Fibroblast of skin of back (primary cell): ENCODE measurements at regions not wholly inside any gene's neighbourhood (a gene's known extent, or its start where the extent isn't known, plus 50 kb on each side); places are given as distances from the start of the nearest gene placed in this dataset.
"Not testable (repeated sequence)": the region's sequence is repeated elsewhere in the genome, so short reads cannot be mapped to it uniquely, and the experiment has no call there.

Experiments
- DNase-seq: peaks from one replicate; pipeline ENCODE4 v3.0.0-alpha.2; 2013

DNA sequence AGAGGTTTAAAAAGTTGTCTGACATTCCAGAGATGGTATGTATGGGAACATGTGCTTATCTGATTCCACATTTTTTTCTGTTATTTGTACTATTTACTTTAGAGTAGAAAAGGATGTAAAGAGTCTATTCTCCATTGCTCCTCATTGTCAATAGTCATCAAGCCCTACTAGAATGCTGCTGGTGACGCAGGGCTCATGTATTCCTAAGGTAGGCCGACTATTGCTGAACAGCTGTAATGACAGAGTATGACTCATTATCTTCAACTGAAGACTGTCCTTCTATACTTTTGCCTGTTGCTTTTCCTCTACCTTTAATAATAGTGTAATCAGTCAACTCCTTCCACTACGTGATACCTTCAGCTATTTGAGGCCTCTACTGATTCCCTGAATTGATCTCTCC, 509.1 kb upstream of the NR3C2 start:
- peak; percentile 12 for DNase-seq

DNA sequence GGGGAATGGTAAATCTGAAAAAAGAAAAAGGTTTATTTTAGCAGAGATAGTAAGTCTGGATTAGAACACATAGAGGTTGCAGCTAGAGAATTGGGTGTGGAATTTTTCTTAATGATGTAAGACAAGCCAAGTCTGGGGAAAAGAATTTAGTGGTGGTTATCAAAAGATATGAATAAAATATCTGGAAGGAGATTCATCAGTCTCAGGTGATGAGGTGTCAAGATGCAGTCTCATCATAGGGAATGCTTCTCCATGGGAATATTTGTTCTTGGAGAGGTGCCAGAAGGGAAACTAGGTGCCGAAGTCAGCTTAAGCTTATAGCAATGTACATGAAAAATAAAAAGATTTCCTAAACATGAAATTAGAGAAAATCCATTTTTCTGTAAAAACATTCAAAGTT, 504.1 kb upstream of the NR3C2 start:
- no peak for DNase-seq

DNA sequence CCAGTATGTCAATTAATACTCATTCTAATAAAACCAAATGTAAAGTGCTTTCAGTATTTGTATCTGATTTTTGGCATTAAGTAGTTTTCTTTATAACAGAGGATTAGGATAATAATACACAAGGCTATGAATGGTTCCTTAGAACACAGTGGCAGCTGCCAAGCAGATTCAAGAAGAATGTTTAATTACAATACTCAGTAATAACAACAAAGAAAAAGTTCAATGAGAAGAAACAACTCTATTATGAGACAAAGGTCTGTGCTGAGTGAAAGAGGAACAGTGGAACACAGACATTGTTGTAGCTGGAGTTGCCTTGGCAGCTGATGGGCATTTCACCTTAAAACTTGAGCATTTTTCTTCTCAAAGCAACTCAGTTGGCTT, 502.6 kb upstream of the NR3C2 start:
- no peak for DNase-seq

DNA sequence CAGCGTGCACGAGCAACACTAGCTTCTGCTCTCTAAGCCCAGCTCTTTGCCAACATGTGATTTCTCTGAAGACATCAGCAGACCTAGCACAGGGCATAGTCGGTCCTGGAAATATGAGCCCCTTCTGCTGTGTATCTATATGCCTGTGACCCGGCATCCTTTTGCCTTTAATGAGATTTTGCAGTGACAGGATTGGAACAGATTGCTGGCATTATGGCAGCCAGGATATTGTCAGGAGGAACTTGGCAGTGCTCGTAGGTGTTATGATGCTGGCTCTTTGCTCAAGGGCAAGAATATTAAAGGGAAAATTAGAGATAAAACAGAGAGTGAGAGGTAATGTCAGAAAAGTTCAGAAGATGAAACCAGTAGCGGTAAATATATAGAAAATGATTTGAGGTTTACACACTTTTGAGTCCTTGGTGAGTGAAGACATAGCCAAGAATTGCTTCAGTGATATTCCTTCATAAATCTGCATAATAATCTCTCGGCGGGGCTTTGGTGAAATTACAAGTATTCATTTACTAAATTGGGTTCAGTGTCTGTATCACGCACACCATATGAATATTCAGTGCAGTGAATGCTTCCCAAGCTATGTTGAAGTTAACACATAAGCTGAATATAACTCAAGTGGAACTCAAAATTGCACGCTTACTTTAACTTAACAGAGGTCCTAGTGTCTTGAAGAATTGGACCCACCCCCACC, 502.1 kb upstream of the NR3C2 start:
- DNase-seq = no peak

DNA sequence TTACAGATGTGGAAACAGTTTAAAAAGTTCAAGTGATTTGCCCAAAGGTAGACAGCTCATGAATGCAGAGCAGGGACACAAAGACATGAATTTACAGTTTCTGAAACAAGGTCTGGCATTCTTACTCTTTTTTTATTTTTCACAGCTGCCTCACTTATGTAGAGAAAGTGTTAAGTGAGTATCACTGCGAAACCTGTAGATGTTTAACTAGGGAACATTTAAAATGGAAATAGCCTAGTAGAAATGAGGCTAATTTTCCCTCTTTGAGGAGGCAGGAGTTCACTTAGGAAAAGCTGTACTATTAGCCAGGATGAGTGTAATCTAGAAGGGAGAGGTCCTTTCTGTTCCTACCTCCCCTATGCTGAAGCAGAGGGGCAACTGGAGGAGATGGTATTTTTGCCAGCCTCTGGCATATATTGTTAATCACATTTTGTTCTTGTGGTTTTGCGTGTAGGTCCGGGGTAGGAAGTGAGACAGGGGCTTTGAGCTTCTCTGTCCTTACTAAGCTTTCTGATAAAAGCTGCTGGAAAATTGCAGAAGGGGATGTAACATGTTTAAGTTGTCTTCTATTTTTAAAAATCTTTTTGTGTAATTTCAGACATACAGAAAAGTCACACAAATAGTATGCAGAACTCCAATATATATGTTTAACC, 492.8 kb upstream of the NR3C2 start:
- DNase-seq = no peak

DNA sequence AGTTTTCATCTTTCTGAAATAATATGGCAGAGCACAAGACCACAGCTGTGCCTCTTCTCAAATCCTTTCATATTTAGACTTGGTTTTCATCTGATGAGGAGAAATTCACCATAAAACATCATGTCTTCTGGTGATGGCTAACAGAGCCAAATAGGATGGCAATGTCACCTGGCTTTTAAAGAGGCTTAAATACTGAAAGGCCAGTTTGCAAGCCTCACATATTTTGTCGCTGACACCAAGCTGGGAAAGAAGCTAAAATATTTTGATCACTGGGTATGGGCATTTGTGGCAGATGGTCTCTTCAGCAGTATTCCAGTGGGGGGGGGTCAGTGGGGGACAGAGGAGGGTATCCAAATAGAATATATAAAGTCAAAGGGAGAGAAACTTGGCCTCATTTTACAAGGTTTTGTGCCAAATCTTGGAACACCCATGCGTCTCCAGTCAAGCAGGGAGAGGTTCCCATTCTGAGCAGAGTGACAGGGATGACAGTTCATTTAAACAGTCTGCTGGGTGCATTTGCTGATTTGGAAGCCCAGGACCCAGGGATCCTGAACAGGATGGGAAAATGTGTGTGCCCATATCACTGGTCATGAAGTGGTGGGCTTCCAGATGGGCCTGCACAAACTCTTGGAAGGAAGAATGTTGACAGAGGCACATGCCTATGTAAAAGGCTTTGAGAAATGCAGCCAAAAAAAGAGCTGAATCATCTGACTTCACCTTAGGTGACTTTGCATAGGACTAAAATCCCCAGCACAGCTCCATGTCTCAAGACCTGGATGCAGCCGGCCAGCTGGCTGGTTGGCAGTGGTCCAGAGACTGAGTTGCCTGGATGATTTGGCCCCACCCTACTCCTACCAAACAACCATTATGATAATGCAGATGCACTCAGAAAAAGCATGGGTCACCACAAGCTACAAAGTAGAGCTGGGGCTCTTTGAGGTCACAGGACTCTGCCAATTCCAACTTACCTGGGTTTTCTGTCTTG, 484.4 kb upstream of the NR3C2 start:
- DNase-seq = no peak

DNA sequence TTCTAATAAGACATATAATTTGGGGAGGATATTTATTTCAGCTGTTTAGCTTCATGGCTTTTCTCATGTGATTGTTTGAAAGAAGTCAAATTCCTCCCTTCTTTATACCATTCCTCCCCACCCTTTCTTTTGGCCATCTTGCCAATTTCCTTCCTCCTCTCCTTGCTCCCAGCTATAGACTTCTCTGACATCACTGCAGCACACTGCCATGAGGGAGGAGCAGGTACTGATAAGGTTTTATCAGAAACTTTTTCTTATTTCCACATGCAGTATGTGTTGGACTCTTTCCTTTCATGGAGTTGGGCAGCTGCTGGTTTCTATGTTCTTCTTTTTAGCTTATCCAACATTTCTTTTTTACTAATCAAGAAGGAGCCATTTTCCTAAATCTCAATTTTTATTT, 481.7 kb upstream of the NR3C2 start:
- no peak for DNase-seq

DNA sequence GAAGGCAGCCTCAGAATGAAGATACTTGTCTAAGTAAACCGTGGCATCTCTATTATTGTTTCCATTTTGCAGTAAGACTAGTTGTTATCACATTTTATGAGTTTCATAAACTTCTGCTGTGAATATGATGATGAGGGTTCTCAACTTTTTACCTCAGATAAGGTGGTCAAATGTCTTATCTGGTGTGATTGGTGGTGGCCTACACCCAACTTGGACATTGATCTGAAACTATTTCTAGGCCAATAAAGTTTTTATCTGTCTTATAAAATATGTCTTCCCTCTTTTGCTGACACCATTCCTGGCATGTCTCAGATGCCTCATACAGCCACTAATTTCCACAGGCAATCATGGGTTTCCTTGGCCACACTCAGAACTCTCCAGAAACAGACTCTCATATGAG, 480.3 kb upstream of the NR3C2 start:
- no peak for DNase-seq

DNA sequence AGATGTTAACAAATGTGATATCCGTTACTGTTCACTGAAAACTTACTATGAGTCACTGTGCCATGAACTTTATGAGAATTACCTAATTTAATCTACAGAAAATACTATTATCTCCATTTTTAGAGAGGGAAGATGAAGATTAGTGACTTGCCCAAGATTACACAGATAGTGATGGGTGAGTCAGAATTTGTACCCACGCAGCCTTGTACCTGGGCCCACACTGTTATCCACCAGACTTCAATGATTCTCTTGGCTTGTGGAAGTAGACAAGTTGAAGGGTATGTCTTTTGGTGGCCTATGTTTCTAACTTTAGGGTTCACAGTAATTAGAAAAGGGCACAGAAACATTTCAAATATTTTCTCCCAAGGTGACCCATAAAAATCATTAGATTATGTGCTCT, 472.5 kb upstream of the NR3C2 start:
- no peak for DNase-seq

DNA sequence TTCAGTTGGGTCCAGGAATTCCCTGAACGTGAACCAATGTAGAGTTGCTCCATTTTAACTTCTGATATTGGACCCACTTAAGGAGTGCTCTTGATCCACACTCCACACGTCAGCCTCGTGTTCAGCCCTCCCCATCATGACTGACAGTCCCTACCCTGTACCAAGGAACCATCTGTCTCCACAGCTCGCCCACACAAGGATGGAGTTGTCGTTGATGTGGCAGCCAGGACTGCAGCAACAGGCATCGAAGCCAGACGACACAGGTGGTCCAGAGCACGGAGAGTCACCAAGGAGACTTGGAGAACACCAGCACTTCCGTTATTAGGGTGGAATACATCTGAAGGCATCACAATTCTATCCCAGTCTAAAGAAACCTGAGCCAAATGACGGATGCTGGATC, 472.1 kb upstream of the NR3C2 start:
- DNase-seq = no peak

DNA sequence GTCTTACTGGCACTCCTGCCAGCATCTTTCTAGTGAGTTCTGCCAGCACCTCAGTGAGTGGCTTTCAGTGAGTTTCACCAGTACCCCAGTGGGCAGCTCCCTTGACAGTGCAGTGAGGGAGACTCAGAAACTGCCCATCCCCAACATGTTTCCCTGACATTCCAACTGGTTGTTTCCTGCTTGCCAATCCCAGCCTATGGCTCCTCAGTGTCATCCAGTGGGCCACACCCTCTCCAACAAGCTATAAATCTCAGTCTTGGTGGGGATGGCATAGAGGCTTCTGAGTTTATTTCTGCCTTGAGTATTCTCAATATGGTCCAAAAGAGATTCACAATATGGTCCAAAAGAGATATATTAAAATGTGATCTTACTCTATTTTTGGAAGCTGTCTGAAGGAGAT, 461.2 kb upstream of the NR3C2 start:
- DNase-seq = no peak

DNA sequence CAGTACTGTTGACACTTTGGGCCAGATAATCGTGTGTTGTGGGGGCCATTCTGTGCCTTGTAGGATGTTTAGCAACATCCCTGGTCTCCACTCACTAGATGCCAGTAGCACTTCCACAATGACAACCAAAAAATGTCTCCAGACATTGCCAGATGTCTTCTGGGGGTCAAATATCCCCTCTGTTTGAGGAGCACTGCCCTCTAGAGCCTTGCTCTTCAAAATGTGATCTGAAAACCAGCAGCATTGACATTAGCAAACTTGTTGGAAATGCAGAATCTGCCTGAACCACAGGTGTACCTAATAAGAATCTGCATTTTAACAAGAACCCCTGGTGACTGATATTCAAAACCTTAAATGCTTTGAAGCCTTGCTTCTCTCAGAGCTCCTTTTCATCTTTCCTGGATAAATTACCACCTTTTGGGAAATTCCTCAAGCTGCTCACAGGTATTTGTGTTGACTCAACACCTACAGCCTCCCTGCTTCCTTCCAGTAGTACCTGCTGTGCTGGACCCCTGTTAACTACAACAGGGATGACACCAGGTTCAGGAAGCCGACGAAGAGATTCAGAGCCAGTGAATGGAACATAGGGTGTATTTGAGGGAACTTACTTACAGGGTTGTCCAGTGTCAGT, 459.0 kb upstream of the NR3C2 start:
- no peak for DNase-seq

DNA sequence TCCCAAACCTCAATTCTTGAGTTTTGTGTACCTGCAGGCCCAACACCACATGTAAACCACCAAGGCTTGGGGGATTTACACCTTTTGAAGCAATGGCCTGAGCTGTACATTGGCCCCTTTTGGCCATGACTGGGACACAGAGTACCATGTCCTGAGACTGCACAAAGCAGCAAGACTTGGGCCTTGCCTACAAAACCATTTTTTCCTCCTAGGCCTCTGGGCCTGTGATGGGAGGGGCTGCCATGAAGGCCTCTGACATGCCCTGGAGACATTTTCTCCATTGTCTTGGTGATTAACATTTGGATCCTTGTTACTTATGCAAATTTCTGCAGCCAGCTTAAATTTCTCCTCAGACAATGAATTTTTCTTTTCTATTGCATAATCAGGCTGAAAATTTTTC, 455.9 kb upstream of the NR3C2 start:
- not testable (repeated sequence) for DNase-seq

DNA sequence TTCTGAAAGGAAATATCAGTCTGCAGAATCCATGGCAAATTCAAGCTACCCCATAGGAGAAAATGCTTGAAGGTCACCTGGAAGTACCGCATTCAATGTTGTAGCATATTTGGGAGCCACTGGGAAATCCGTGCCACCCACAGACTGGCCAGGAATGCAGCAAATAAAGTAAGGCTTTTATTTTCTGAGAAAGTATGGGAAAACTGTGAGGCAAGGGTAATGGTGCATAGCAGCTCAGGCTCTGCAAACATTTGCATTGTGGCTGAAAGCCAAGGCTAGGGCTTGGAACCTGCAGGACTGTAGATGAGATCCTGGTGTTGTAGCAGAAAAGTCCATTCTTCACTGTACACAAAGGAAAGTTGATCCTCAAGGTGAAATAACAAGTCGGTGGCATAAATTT, 450.9 kb upstream of the NR3C2 start:
- DNase-seq = no peak

DNA sequence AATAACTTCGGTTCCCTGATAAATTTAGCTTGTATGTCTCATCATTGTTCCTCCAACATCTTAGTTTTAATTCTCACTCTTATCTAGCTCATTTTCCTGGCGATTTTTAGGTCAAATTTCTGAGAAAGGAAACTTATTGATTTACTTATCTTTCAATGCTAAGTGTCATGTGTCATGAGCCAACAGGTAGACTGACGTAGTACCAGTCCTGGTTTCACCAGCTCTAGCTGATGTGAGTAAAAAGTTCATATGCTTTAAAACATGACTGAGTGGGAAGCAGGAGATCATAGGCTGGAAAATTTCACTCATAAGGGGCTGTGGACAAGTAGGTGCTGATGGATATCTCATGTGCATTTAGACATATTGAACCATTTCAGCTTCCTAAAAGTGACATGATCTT, 441.7 kb upstream of the NR3C2 start:
- no peak for DNase-seq

DNA sequence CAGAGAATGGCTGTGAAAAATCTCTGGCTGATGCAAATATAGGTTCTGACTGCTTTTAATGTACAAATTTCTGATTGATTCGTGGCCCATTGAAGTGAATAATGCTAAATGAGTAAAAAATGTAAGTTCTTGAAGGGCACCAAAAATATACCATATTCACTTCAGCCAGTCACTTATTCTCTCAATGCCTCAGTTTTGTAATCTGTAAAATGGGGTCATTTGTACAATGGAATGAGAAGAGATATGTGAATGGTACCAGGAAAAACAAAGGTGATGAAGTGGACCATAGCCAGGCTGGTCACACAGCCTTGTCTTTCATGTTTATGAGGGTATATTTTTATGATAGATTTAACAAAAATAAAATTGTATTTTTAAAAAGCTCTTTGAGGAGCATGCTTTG, 441.2 kb upstream of the NR3C2 start:
- no peak for DNase-seq

DNA sequence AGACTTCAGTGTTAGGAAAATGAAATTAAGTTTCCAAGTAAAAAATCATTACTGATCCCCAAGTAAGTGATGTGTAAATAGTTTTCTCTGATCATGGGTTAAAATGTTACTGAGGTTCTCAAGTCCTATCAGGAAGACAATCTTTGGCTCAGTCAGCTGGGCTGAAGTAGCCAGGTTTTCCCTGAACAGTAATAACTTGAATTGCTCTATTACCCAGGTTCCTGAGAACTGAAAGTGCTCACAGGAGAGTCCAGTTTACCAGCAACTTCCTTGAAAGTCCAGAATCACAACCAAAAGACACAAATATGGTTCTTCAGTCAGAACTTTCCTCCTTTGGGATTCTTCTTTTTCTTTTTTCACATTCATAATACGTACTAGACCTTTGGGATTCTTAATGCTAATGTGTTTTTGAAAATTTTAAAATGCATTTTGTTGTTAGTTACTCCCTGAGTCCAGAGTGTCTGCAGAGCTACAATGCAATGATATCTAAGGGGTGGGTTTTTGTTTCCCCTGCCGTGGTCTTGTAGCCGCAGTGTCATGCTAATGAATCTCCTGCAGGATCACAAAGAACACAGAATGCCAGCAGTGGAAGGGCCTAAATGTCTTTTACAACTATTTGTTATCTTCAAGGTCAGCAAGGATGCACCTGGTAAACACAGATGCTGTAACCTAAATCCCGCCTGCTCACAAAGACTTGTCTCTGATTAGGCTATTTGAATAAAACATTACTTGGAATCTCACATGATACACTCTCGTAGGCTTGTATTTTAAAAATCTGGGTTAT, 439.8 kb upstream of the NR3C2 start:
- DNase-seq = no peak

DNA sequence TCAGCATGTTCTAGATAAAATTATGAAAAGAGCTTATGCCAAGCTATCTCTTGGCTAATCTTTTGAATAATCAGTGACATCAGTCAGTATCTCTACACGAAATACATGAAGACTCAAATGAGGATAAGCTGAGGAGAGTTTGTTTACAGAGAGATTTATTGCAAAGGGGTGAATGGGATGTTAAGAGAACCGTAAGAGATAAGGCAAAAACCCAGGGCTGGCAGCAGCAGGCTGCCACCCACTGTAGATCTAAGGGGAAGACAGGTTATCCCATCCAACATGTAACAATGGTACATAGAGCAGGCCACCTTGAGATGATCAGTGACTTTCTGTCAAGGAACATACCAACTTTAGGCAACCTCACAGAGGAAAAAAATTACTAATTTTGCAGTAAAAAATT, 432.1 kb upstream of the NR3C2 start:
- no peak for DNase-seq

DNA sequence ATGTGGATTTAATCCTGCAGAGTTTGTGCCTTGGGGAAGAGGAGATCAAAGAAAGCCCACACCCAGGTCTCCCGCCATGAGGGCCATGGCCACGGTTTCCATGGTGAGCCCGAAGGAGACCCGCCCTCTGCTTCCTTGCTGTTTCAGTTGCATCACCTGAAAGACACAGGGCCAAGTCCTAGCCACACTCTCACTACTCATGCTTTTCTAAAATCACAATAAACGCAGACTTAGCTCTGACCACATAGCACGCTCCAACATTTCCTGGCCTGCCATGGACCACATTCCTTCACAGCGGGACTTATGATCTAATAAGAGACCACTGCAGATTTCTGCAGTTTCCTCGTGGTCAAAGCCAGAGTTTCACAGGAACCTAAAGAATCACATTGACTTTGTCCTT, 426.0 kb upstream of the NR3C2 start:
- DNase-seq = peak; percentile 74

DNA sequence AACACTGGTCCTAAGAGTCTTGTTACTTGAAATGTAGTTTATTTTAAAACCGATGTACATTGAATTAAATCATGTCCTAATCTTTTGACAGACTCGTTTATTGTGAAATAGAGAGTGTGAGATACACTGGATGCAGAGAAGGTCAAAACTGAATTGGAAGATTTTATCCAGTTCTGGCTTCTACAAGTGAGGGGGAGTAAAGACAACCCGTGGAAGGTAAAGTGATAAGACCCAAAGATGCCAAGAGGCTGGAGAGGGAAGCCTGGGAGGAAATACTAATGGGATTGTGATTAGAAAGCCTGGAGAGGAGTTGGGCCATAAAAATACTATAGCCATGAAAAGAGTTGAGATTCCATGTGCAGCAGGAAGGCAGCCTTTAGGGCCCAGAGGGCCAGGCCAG, 424.5 kb upstream of the NR3C2 start:
- DNase-seq = no peak

DNA sequence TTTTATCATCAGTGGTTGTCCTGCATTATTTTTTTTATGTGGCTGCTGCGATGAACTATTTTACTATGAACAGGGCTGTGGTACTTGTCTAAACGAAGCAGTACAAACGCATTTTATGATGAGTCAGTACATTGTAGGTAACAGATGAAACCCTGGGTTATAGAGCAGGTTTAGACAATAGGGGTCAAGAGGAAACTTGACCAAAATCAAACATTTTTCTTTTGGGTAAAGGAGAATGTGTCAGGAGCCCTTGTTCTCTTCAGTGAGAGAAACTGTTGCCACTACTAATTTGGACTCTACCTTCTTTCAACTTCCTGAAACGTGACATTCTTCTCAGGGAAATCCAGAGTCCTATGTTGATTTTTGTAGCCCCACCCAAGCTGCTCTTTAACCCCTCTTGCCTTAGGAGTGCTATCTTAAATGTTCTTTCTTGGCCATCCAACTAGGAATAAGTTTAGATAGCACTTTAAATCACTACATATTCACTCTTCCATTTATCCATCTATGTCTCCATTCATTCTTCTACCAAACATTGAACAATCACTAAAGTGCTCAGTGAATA, 415.8 kb upstream of the NR3C2 start:
- DNase-seq = no peak
